GM19395 (cell line): ENCODE measurements at regions not wholly inside any gene's neighbourhood (a gene's known extent, or its start where the extent isn't known, plus 50 kb on each side); places are given as distances from the start of the nearest gene placed in this dataset.
"Not testable (repeated sequence)": the region's sequence is repeated elsewhere in the genome, so short reads cannot be mapped to it uniquely, and the experiment has no call there.

Experiments used
- ATAC-seq: cut with Tn5 transposase; IDR thresholded peaks from one replicate; pipeline ENCODE4 v1.9.1; 2021; ENCODE audit warnings: mild to moderate bottlenecking, moderate library complexity; ENCODE audit not compliant: unreplicated experiment

- no peak for ATAC-seq
Observed at GRCh38 chr10:78594559-78595268, 474.1 kb upstream of the ZMIZ1 start.

- no peak for ATAC-seq
Observed at GRCh38 chr10:78595269-78595619, 473.5 kb upstream of the ZMIZ1 start.

- no peak for ATAC-seq
Observed at GRCh38 chr10:78596556-78596955, 472.2 kb upstream of the ZMIZ1 start.

GRCh38 chr10:78597796-78598555 is 470.8 kb upstream of the ZMIZ1 start:
- ATAC-seq = no peak

- no peak for ATAC-seq
Observed at GRCh38 chr10:78599122-78599853, 469.5 kb upstream of the ZMIZ1 start.

- ATAC-seq = no peak
Observed at GRCh38 chr10:78600121-78600665, 468.6 kb upstream of the ZMIZ1 start.

GRCh38 chr10:78600740-78601139 is 468.0 kb upstream of the ZMIZ1 start:
- no peak for ATAC-seq

- no peak for ATAC-seq
Observed at GRCh38 chr10:78602201-78602932, 466.4 kb upstream of the ZMIZ1 start.

GRCh38 chr10:78604286-78604685 is 464.5 kb upstream of the ZMIZ1 start:
- ATAC-seq = no peak

GRCh38 chr10:78604721-78605120 is 464.0 kb upstream of the ZMIZ1 start:
- ATAC-seq = no peak

GRCh38 chr10:78605800-78606350 is 462.9 kb upstream of the ZMIZ1 start:
- ATAC-seq = no peak

GRCh38 chr10:78606766-78607165 is 462.0 kb upstream of the ZMIZ1 start:
- ATAC-seq = not testable (repeated sequence)

- ATAC-seq = no peak
Observed at GRCh38 chr10:78609976-78610375, 458.8 kb upstream of the ZMIZ1 start.

- ATAC-seq = no peak
Observed at GRCh38 chr10:78613132-78613531, 455.6 kb upstream of the ZMIZ1 start.

- no peak for ATAC-seq
Observed at GRCh38 chr10:78614267-78614666, 454.5 kb upstream of the ZMIZ1 start.

- no peak for ATAC-seq
Observed at GRCh38 chr10:78614744-78615143, 454.0 kb upstream of the ZMIZ1 start.

GRCh38 chr10:78616125-78616695 is 452.6 kb upstream of the ZMIZ1 start:
- ATAC-seq = no peak

- ATAC-seq = no peak
Observed at GRCh38 chr10:78617115-78617514, 451.7 kb upstream of the ZMIZ1 start.

- no peak for ATAC-seq
Observed at GRCh38 chr10:78617631-78618030, 451.1 kb upstream of the ZMIZ1 start.

GRCh38 chr10:78618050-78618449 is 450.7 kb upstream of the ZMIZ1 start:
- ATAC-seq = no peak
